ENCODE measurements at regions not wholly inside any gene's neighbourhood (a gene's known extent, or its start where the extent isn't known, plus 50 kb on each side); places are given as distances from the start of the nearest gene placed in this dataset.

DNA sequence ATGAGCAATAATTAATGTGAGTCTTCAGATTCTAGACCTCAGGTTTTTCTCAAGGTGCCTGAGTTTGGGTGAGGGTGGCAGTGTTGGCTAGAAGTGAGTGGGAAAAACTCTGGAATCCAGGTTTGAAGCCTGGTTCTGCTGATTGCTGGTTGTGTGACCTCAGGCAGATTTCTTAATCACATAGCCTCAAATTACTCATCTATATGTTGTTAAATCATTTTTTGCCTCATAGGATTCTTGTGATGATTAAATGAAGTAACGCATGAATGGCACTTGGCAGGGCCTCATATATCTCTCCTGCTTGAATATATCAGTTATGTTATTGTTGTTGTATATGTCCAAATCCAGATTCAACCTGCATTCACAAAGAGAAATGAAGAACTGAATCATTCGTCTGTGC lies 60.5 kb downstream of the NR2F2 start:
- Histone ChIP-seq H3K36me3 (ENCODE audit: control insufficient read depth, insufficient read depth, low read length) (no peaks in the 10 kb centered on the region), H3K4me1 (ENCODE audit: control insufficient read depth, insufficient read depth, low read length) (peaks cover 6% of the 10 kb centered on the region), H3K27me3 (ENCODE audit: control insufficient read depth, insufficient read depth, low read length) (peaks cover 54% of the 10 kb centered on the region), H3K9me3 (ENCODE audit: control insufficient read depth, insufficient read depth, low read length) (no peaks in the 10 kb centered on the region), H3K9ac (ENCODE audit: low read depth, low read length) (no peak overlapping the region), H3K4me3 (ENCODE audit: low read depth, low read length) (no peak overlapping the region)

DNA sequence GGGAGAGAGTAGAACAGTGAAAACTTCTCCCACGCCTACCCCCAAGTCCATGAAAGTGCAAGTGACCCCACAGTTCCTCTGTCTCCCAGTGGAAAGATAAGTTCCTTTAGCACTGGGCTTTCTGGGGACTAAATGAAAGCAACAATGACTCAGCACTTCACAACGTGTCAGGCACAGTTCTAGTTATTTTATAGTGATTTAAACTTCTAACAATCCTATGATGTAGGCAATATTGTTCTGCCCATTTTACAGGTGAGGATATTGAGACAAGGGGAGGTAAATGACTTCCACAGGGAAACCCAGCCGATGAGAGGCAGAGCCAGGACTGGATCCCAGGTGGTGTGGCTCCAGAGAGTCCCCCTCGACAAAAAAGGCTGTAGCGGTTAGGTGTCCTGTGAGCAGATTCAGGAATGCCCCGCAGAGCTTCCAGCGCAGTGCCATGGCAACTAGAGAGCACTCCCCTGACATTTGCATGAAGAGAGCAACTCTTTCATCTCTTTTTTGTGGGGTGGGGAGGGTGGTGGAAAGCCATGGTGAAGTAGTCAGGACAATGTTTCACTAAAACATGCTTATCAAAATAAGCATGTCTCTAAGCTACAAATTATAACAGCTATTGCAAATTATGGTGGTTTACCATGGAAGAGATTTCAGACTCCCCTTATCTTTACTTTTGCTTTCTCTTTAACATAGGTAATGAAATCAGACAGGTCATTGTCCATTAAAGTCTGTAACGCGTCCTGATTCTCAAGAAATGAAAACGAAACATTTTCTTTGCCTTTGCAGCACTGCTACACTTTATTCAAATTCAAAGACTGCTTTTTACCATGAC lies 62.1 kb downstream of the NR2F2 start:
- peaks cover 62% of the 10 kb centered on the region for H3K27me3 ChIP-seq (ENCODE audit: control insufficient read depth, insufficient read depth, low read length)
- H3K9ac ChIP-seq (ENCODE audit: low read depth, low read length): no peak overlapping the region
- no peaks in the 10 kb centered on the region for H3K9me3 ChIP-seq (ENCODE audit: control insufficient read depth, insufficient read depth, low read length)
- H3K36me3 ChIP-seq (ENCODE audit: control insufficient read depth, insufficient read depth, low read length): no peaks in the 10 kb centered on the region
- H3K4me1 ChIP-seq (ENCODE audit: control insufficient read depth, insufficient read depth, low read length): peaks cover 6% of the 10 kb centered on the region
- H3K4me3 ChIP-seq (ENCODE audit: low read depth, low read length): no peak overlapping the region

DNA sequence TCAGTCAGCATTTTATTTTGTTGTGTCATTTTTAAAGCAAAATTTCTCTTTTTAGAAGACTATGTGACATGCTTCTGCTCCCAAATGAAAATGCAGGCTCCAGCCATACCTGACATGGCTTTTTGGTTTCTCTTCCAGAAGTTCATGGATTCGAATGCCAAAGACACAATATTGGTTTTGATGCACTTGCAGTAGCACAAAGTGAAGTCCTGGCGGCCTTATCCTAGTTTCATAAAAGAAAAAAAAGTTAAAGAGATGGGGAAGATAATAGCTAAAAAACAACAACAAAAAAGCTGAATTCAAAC lies 62.7 kb downstream of the NR2F2 start:
- H3K27me3 ChIP-seq (ENCODE audit: control insufficient read depth, insufficient read depth, low read length): peaks cover 68% of the 10 kb centered on the region
- no peaks in the 10 kb centered on the region for H3K9me3 ChIP-seq (ENCODE audit: control insufficient read depth, insufficient read depth, low read length)
- H3K36me3 ChIP-seq (ENCODE audit: control insufficient read depth, insufficient read depth, low read length): no peaks in the 10 kb centered on the region
- no peak overlapping the region for H3K4me3 ChIP-seq (ENCODE audit: low read depth, low read length)
- peaks cover 6% of the 10 kb centered on the region for H3K4me1 ChIP-seq (ENCODE audit: control insufficient read depth, insufficient read depth, low read length)
- no peak overlapping the region for H3K9ac ChIP-seq (ENCODE audit: low read depth, low read length)

DNA sequence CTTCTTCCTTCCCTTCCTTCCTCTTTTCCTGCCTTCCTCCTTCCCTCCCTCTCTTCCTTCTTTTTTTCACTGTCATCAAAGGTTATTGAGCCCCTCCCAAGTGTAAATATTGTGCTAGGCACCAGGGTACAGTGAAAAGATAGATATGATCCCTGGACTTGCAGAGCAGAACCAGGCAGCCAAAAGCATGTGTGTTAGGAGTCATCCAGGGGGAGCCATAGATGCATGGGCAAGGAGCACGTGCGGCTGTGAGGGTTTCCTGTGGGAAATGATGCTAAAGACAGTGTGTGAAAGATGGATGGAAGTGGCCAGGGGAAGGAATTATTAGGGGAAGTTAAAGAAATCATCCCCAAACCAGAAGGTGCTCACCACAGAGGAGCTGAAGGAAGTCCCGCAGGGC lies 65.2 kb downstream of the NR2F2 start:
- peaks cover 79% of the 10 kb centered on the region for H3K27me3 ChIP-seq (ENCODE audit: control insufficient read depth, insufficient read depth, low read length)
- H3K9me3 ChIP-seq (ENCODE audit: control insufficient read depth, insufficient read depth, low read length): no peaks in the 10 kb centered on the region
- H3K36me3 ChIP-seq (ENCODE audit: control insufficient read depth, insufficient read depth, low read length): no peaks in the 10 kb centered on the region
- no peak overlapping the region for H3K4me3 ChIP-seq (ENCODE audit: low read depth, low read length)
- H3K4me1 ChIP-seq (ENCODE audit: control insufficient read depth, insufficient read depth, low read length): peaks cover 6% of the 10 kb centered on the region
- H3K9ac ChIP-seq (ENCODE audit: low read depth, low read length): no peak overlapping the region

DNA sequence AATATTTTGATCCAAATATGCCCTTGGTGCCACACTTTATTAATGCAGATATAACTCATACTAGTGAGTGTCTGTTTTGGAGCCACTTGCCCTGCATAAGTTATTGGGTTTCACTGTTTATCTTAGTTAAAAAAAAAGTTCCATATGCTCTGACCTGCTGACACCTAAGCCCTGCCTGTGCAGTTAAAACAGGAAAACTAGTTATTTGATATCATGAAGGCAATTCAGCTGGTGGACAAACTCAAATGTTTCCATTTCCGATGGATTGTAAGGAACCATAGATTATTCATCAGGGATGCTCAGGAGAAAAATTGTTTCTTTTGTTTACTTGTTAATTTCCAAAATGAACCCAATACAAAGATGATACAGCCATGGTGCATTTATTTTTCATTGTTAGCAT lies 68.3 kb downstream of the NR2F2 start:
- Histone ChIP-seq H3K4me3 (ENCODE audit: low read depth, low read length) (no peak overlapping the region), H3K36me3 (ENCODE audit: control insufficient read depth, insufficient read depth, low read length) (no peaks in the 10 kb centered on the region), H3K9me3 (ENCODE audit: control insufficient read depth, insufficient read depth, low read length) (no peaks in the 10 kb centered on the region), H3K27me3 (ENCODE audit: control insufficient read depth, insufficient read depth, low read length) (peaks cover 77% of the 10 kb centered on the region), H3K4me1 (ENCODE audit: control insufficient read depth, insufficient read depth, low read length) (no peaks in the 10 kb centered on the region), H3K9ac (ENCODE audit: low read depth, low read length) (no peak overlapping the region)

DNA sequence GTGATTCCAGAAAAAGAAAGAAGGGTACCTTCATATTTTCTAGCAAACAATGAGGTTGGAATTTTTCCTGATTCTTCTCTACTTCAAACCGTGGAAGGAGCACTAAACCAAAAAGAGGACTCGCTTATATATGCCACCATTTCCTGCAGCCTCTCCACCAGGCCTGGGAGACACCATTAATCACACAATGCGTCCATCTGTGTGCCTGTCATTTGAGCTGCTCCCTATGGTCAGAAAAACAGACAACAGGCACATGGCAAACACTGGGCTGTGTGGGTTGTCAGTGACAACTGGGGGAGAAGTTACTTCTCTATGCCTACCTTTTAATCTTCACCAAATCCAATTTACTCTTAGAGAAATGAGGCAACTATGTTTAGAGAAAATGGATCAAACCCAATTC lies 71.9 kb downstream of the NR2F2 start:
- Histone ChIP-seq H3K4me1 (ENCODE audit: control insufficient read depth, insufficient read depth, low read length) (no peaks in the 10 kb centered on the region), H3K27me3 (ENCODE audit: control insufficient read depth, insufficient read depth, low read length) (peaks cover 89% of the 10 kb centered on the region), H3K36me3 (ENCODE audit: control insufficient read depth, insufficient read depth, low read length) (no peaks in the 10 kb centered on the region), H3K9me3 (ENCODE audit: control insufficient read depth, insufficient read depth, low read length) (no peaks in the 10 kb centered on the region), H3K9ac (ENCODE audit: low read depth, low read length) (no peak overlapping the region), H3K4me3 (ENCODE audit: low read depth, low read length) (no peak overlapping the region)

DNA sequence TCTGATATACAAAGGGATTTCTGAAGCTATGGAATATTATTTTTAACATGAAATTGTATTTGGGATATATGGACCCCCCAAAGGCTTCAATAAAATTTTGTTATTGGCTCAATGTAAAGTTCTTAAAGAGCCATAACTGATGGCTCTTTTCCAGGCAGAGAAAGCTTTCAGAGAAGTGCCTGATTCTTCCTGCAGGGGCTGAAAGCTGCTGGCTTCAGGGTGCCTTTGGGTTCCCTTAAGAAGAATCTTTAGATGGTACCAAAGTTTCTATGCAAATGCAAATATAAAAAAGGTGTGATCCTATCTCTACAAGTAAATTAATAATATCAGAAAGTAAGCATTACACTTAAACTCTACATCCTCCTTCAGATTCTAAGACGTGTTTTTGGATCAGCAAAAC lies 72.6 kb downstream of the NR2F2 start:
- peaks cover 90% of the 10 kb centered on the region for H3K27me3 ChIP-seq (ENCODE audit: control insufficient read depth, insufficient read depth, low read length)
- no peak overlapping the region for H3K9ac ChIP-seq (ENCODE audit: low read depth, low read length)

DNA sequence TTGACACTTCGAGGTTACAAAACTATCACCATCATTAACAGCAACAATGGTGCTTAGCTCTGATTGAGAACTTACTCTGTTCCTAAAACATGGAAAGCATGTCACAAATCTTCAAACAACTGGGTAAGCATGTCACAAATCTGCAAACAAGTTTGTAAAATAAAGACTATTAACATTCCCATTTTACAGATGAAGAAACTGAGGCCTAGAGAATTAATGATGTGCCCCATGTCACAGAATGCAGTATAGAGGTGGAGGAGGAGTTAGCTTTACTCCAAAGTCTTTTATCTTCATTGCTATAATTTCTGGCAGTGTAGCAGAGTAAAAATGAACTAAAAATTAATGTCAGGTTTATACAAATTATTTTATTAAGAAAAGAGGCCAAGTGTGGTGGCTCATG lies 73.4 kb downstream of the NR2F2 start:
- H3K9ac ChIP-seq (ENCODE audit: low read depth, low read length): no peak overlapping the region
- no peaks in the 10 kb centered on the region for H3K36me3 ChIP-seq (ENCODE audit: control insufficient read depth, insufficient read depth, low read length)
- no peak overlapping the region for H3K4me3 ChIP-seq (ENCODE audit: low read depth, low read length)
- no peaks in the 10 kb centered on the region for H3K4me1 ChIP-seq (ENCODE audit: control insufficient read depth, insufficient read depth, low read length)
- no peaks in the 10 kb centered on the region for H3K9me3 ChIP-seq (ENCODE audit: control insufficient read depth, insufficient read depth, low read length)
- peaks cover 90% of the 10 kb centered on the region for H3K27me3 ChIP-seq (ENCODE audit: control insufficient read depth, insufficient read depth, low read length)

More for the DNA sequence above, 72.6 kb downstream of the NR2F2 start:
- Histone ChIP-seq H3K4me1 (ENCODE audit: control insufficient read depth, insufficient read depth, low read length) (no peaks in the 10 kb centered on the region), H3K4me3 (ENCODE audit: low read depth, low read length) (no peak overlapping the region), H3K9me3 (ENCODE audit: control insufficient read depth, insufficient read depth, low read length) (no peaks in the 10 kb centered on the region), H3K36me3 (ENCODE audit: control insufficient read depth, insufficient read depth, low read length) (no peaks in the 10 kb centered on the region)

DNA sequence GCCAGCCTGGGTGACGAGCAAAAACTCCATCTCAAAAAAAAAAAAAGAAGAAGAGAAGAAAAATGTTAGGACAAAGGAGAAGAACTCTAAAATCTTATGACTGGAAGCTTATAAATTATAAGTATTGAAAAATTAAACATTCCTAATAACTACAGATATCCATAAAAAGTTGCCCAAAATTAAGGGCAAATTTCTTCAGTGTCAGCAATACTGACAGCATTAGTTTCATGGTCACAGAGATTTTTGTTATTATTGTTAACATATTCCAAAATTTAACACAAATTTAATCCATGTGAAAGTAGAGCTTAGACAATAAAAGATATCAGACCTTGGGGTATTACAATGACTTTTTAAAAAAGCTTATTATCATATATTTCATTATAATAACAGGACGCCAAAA lies 74.1 kb downstream of the NR2F2 start:
- H3K9me3 ChIP-seq (ENCODE audit: control insufficient read depth, insufficient read depth, low read length): no peaks in the 10 kb centered on the region
- H3K9ac ChIP-seq (ENCODE audit: low read depth, low read length): no peak overlapping the region
- H3K4me1 ChIP-seq (ENCODE audit: control insufficient read depth, insufficient read depth, low read length): no peaks in the 10 kb centered on the region
- peaks cover 90% of the 10 kb centered on the region for H3K27me3 ChIP-seq (ENCODE audit: control insufficient read depth, insufficient read depth, low read length)
- H3K36me3 ChIP-seq (ENCODE audit: control insufficient read depth, insufficient read depth, low read length): no peaks in the 10 kb centered on the region
- no peak overlapping the region for H3K4me3 ChIP-seq (ENCODE audit: low read depth, low read length)

DNA sequence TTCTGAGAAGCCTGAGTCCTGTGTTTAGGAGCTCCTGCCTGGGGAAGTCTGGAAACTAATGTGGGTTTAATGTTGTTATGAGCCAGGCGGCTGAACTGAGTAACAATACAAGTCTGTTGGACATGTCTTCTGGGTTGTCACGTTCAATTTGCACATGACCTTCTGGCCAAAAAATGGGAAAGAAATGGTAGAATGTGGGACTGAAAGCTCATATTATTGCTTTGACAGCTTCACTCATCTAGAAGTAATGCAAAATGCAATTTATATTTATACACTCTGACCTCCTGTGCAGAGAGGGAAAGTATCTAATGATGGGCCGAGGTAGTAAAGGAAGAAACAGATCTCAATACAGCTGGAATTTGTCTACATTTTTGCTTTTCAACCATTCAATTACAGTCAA lies 75.8 kb downstream of the NR2F2 start:
- Histone ChIP-seq H3K9ac (ENCODE audit: low read depth, low read length) (no peak overlapping the region), H3K36me3 (ENCODE audit: control insufficient read depth, insufficient read depth, low read length) (no peaks in the 10 kb centered on the region), H3K4me1 (ENCODE audit: control insufficient read depth, insufficient read depth, low read length) (no peaks in the 10 kb centered on the region), H3K9me3 (ENCODE audit: control insufficient read depth, insufficient read depth, low read length) (no peaks in the 10 kb centered on the region), H3K27me3 (ENCODE audit: control insufficient read depth, insufficient read depth, low read length) (peaks cover 98% of the 10 kb centered on the region), H3K4me3 (ENCODE audit: low read depth, low read length) (no peak overlapping the region)

DNA sequence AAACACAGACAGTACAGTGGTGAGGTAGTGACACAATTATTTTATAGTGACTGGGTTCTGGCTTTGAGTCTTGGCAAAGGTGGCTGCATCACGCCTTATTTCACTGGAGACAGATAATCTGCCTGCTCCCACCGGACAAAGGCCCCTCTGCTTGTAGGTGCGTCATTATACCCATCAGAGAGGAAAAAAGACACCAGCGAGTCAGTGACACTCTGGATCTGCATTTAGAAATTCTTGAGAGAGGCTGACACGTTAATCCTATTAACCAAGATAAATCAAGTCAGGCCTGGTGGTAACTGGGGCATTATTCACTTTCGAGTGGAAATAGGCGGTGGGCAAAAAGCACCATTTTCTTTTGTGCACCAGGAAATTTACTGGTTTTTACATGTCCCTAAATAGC lies 76.2 kb downstream of the NR2F2 start:
- Histone ChIP-seq H3K36me3 (ENCODE audit: control insufficient read depth, insufficient read depth, low read length) (no peaks in the 10 kb centered on the region), H3K4me3 (ENCODE audit: low read depth, low read length) (no peak overlapping the region), H3K27me3 (ENCODE audit: control insufficient read depth, insufficient read depth, low read length) (peaks cover 99% of the 10 kb centered on the region), H3K9ac (ENCODE audit: low read depth, low read length) (no peak overlapping the region), H3K4me1 (ENCODE audit: control insufficient read depth, insufficient read depth, low read length) (no peaks in the 10 kb centered on the region), H3K9me3 (ENCODE audit: control insufficient read depth, insufficient read depth, low read length) (no peaks in the 10 kb centered on the region)

DNA sequence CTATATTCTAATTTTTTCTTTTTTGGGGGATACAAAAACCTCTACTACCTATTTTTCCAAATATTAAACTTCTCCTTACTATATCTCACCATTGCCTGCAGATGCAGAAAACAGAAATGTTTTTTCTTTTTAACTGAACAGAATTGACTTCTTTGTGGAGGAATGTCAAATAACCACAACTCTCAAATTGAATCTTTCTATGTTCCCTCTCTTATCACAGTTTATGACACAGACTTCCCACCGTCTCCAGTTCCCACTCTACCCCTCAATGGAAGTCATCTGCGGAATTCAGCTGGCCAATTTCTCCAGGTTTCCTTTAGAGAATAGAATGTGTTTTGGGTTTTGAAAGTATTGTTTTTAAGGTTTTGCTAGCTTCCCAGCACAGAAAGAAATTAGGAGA lies 77.0 kb downstream of the NR2F2 start:
- Histone ChIP-seq H3K27me3 (ENCODE audit: control insufficient read depth, insufficient read depth, low read length) (peaks cover 100% of the 10 kb centered on the region), H3K9ac (ENCODE audit: low read depth, low read length) (no peak overlapping the region), H3K9me3 (ENCODE audit: control insufficient read depth, insufficient read depth, low read length) (no peaks in the 10 kb centered on the region), H3K4me1 (ENCODE audit: control insufficient read depth, insufficient read depth, low read length) (no peaks in the 10 kb centered on the region), H3K36me3 (ENCODE audit: control insufficient read depth, insufficient read depth, low read length) (no peaks in the 10 kb centered on the region), H3K4me3 (ENCODE audit: low read depth, low read length) (no peak overlapping the region)
